Mucosa of gallbladder (tissue), 1 donor: ENCODE measurements at regions not wholly inside any gene's neighbourhood (a gene's known extent, or its start where the extent isn't known, plus 50 kb on each side); places are given as distances from the start of the nearest gene placed in this dataset.

ENCODE experiments used
- DNase-seq: peaks from one replicate; pipeline ENCODE4 v3.0.0-alpha.2; 2020; ENCODE audit warnings: low spot score
- donor health status: DM: no; HTN: no; CAD: no.

GRCh38 chr3:10583798-10584708 is 78.7 kb upstream of the ATP2B2 start:
- DNase-seq, result no peak

GRCh38 chr3:10585945-10586344 is 80.6 kb upstream of the ATP2B2 start:
- DNase-seq, result no peak

GRCh38 chr3:10594915-10595314 is 89.5 kb upstream of the ATP2B2 start:
- DNase-seq, result peak; percentile 45

- no peak for DNase-seq
Observed at GRCh38 chr3:10596746-10597448, 91.5 kb upstream of the ATP2B2 start.

GRCh38 chr3:10597733-10598132 is 92.3 kb upstream of the ATP2B2 start:
- DNase-seq, result no peak

- no peak for DNase-seq
Observed at GRCh38 chr3:10599017-10599416, 93.6 kb upstream of the ATP2B2 start.

- no peak for DNase-seq
Observed at GRCh38 chr3:10599444-10599843, 94.1 kb upstream of the ATP2B2 start.

- no peak for DNase-seq
Observed at GRCh38 chr3:10600296-10600714, 94.9 kb upstream of the ATP2B2 start.

- DNase-seq, result no peak
Observed at GRCh38 chr3:10600726-10601125, 95.3 kb upstream of the ATP2B2 start.

- DNase-seq, result no peak
Observed at GRCh38 chr3:10601151-10601856, 95.9 kb upstream of the ATP2B2 start.

GRCh38 chr3:10601857-10602230 is 96.5 kb upstream of the ATP2B2 start:
- no peak for DNase-seq

GRCh38 chr3:10602271-10602670 is 96.9 kb upstream of the ATP2B2 start:
- DNase-seq, result no peak

GRCh38 chr3:10602769-10603768 is 97.7 kb upstream of the ATP2B2 start:
- DNase-seq, result no peak

GRCh38 chr3:10609134-10609533 is 103.7 kb upstream of the ATP2B2 start:
- no peak for DNase-seq

GRCh38 chr3:10614168-10614567 is 108.8 kb upstream of the ATP2B2 start:
- no peak for DNase-seq

- no peak for DNase-seq
Observed at GRCh38 chr3:10615715-10616114, 110.3 kb upstream of the ATP2B2 start.

GRCh38 chr3:10616321-10616720 is 110.9 kb upstream of the ATP2B2 start:
- no peak for DNase-seq

- DNase-seq, result no peak
Observed at GRCh38 chr3:10619989-10620832, 114.8 kb upstream of the ATP2B2 start.

- no peak for DNase-seq
Observed at GRCh38 chr3:10620833-10621082, 115.4 kb upstream of the ATP2B2 start.

- no peak for DNase-seq
Observed at GRCh38 chr3:10623578-10624275, 118.3 kb upstream of the ATP2B2 start.
